NCI-H2171 (cell line): ENCODE measurements at regions not wholly inside any gene's neighbourhood (a gene's known extent, or its start where the extent isn't known, plus 50 kb on each side); places are given as distances from the start of the nearest gene placed in this dataset.

Experiments used
- DNase-seq: peaks from one replicate; lab custom pipeline; 2025; lab: John Stamatoyannopoulos, UW

DNA sequence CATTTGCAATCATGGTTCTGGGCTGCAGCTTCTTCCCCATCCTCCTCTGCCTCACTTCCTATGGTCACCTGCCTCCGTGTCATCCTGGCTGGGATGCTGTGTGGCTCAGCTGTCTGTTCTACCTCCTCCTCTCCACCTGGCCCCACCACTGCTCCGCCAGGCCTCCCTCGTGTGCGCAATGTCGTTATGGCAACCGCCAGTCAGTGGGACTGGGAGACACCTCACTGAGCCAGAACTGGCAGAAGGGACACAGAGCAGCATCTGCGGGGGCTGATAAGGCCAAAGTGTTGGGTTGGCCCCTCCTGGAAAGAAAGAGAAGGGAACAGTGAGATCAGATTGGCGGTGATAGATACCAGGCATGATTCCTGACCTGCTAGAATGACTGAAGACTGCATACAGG, 527.5 kb downstream of the INHBA start:
- DNase-seq, result no peak

GRCh38 chr7:41174521-41174920, 528.4 kb downstream of the INHBA start:
- DNase-seq, result no peak

DNA sequence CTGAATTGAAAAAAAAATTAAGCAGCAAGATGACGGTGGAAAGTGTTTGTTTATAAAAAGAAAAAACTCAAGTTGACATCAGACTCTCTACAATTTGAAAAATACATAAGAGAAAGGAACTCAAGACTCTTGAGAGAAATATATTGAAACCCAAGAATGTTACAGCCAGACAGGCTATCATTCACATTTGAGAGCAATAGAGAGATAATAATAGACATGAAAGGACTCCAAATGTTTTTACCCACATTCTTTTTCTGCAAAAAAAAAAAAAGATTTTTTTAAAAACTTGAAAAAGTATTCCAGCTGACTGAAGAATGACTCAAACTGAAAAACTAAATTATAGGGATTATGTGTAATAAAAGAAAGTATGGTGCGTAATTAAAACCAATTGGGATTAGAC, 532.4 kb downstream of the INHBA start:
- DNase-seq, result no peak

- no peak for DNase-seq
Measured at GRCh38 chr7:41169317-41169716, 533.6 kb downstream of the INHBA start.

GRCh38 chr7:41167836-41168235, 535.1 kb downstream of the INHBA start:
- DNase-seq, result no peak

DNA sequence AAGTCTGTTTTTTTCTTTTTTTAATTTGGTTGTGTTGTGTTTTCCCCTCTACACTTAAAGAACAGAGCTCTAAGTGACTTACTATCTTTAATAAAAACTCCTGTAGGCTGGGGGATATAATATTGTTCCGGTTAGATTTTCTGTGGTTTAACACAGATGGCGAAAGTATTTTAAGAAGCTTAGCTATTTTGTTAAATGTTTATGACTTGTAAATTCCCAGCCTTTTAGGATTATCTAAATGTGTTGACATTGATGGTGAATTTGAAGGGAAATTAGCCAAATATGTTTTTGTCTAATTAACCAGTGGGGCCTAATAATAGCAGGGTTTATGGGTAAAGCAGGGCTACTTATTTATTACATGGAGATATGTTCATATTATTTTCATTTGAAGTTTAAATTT, 538.5 kb downstream of the INHBA start:
- no peak for DNase-seq

DNA sequence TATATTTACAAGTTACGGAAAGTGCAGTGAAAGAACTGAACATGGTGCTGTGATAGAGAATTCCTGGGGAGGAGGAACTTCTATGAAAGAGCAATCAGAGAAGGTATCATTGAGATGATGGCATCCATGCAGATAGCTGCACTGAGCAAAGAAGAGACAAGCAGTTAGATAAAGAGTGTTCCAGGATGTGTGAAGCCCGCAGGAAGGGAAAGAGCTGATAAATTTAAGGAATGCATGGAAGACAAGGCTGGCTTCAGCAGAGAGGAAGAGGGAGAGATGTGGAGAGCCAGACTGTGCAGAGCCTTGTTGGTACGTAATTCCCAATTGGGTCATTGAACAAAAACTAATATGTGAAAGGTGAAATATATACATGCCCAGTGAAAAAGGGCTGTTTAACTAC, 538.9 kb downstream of the INHBA start:
- DNase-seq, result no peak

- DNase-seq, result no peak
Measured at GRCh38 chr7:41162612-41163011, 540.3 kb downstream of the INHBA start.

GRCh38 chr7:41161041-41161587, 541.8 kb downstream of the INHBA start:
- DNase-seq, result no peak

- DNase-seq, result no peak
Measured at GRCh38 chr7:41156268-41156667, 546.6 kb downstream of the INHBA start.

DNA sequence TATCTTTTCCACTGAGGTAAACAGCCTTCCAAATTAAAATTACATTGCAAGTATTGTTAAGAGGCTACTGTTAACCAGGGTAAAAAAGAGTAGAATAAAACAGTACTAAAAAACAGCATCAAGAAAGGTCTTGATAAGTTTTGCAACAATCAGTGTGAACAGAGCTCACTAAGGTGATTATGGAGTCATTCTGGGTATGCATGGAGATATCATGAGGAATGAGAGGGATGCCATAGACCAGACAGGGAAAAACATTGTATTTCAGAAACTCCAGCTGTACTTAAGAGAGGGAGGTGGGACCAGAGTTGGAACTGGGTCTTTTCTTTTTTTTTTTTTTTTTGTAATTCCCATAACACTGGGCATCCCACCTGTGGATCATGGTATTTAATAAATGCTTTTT, 549.6 kb downstream of the INHBA start:
- no peak for DNase-seq

- DNase-seq, result no peak
Measured at GRCh38 chr7:41152179-41152678, 550.7 kb downstream of the INHBA start.

DNA sequence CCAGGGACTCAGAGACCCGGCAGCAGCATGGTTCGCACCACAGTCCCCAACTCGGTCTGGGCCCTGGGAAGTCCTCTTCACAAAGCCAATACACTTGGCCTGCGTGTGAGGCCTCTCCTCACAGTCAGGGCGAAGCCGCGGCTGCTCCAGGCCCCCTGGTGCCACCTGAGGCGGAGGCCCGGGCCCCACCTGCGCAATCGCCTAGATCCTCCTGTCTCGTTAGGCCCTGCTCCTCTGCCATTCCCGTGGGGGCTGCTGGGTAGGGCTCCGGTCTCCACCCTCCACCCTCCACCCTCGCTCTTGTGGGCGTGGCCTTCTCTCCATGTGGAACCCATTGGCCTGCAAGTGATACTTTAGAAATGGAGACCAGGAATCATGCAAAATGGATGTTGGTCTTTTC, 553.3 kb downstream of the INHBA start:
- DNase-seq, result no peak

- DNase-seq, result no peak
Measured at GRCh38 chr7:41148521-41148951, 554.4 kb downstream of the INHBA start.

DNA sequence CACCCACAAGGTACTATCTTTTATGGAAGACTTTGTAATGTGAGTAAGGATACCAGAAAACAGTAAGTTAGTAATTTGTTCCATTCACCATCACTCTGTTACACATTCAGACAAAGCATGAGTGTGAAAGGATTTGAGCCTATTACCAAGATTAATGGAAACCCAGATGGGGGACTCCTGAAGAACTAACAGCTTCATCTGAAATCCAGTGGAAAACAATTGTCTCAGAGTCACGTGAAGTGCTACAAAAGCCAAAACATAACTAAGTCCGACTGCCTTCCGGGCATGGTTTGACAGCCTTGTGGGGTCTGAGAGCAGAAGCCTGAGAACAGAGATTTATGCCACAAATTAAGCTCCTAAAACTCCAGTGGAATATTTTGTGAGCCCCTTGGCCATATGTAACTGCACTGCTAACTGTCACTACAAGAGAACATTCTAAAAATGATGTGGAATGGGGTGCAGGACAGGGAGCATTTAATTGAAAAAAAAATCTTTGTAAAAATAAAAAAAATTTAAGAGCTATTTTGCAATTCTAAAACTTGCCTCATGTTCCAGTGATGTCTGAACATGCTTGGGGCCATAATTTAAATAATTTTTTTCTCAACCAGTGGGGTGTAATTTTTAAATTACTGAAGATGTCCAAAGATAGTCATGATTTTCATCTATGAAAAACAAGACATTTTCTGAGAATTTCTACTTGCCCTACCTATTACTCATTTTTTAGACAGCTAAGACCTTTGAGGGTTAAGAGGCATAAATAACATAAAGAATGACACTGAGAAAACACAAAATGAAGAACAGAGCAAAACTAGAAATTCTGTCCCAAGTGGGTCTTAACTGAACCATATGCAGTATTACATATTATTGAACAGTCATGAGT, 555.0 kb downstream of the INHBA start:
- no peak for DNase-seq

DNA sequence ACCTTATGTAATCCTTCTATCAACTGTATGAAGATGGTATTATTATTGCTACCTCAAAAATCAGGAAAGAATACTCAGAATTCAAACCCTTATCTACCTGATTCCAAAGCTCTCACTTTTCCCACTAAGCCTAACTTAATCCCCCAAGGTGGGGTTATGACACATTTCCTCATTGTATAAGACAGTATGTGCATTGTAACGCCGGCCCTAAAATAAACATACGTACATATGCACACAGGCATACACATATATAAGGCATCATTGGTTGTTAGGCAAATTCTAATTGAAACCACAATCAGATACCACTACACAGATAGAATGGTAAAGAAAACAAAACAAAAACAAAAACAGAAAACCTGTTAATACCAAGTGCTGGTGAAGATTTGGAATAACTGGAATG, 556.5 kb downstream of the INHBA start:
- no peak for DNase-seq

GRCh38 chr7:41145656-41146055, 557.2 kb downstream of the INHBA start:
- DNase-seq, result no peak

GRCh38 chr7:41142904-41143473, 559.9 kb downstream of the INHBA start:
- no peak for DNase-seq

DNA sequence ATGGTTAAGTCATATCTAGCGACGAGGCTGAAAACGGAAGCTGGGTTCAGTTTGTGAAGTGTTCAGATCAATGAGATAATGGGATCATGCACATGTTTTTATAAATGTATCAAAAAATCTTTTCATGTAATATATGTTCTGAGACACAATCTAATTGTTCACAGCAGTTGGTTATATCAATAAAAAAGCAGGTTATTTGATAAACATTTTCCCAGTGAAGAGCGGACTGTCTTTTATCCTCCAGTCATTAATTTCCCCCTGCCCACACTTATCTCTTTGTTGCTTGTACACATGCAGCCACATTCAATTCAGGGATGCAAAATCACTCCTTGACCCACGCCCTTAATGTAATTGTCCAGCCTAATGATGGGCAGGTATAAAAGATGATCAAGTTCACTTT, 563.1 kb downstream of the INHBA start:
- no peak for DNase-seq

- no peak for DNase-seq
Measured at GRCh38 chr7:41136551-41136950, 566.3 kb downstream of the INHBA start.

DNA sequence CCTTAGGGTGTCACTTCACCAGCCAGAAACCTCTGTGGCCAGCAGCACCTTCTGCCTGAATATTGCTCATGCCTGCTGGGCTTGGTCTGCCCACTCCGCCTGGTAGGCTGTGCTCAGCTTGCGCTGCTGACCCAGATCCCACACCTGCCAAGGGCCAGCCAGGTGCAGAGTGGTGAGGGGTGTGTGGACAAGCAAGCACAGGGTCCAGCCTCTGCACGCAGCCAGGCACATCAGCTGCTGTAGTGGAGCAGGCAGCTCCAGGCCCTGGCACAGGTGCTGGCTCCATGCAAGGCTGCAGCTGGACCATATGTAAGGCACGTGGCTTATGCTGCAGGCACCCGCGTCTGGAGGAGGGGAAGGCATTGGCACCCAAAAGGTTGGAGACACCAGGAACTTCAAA, 567.4 kb downstream of the INHBA start:
- DNase-seq, result no peak

- DNase-seq, result no peak
Measured at GRCh38 chr7:41134300-41135255, 568.3 kb downstream of the INHBA start.
